Sigmoid colon (tissue), 3 donors: ENCODE measurements at regions not wholly inside any gene's neighbourhood (a gene's known extent, or its start where the extent isn't known, plus 50 kb on each side); places are given as distances from the start of the nearest gene placed in this dataset.

Experiments
- POLR2A ChIP-seq, 2 donors: fragments of 450-650 bp; IDR thresholded peaks; one replicate each; pipeline ENCODE4 v1.6.1; 2016; ENCODE audit warnings: antibody characterized with exemption in 2 of 2, mild to moderate bottlenecking in 2 of 2, moderate library complexity in 2 of 2
- TF ChIP-seq, protein P1 (sequence below), 4 experiments: fragments of 450-650 bp in 3 of 4; fragments of 200-600 bp in 1 of 4; IDR thresholded peaks; one replicate each; pipeline ENCODE4 v1.5.1; 2016 to 2019; ENCODE audit warnings: antibody characterized with exemption in 4 of 4, mild to moderate bottlenecking in 3 of 4, moderate library complexity in 2 of 4

GRCh38 chr15:46956456-46956855 is 760.8 kb upstream of the SEMA6D start:
- TF ChIP-seq POLR2A (IDR thresholded peaks at IDR 0.05), result no peak
- TF ChIP-seq, protein P1, sequence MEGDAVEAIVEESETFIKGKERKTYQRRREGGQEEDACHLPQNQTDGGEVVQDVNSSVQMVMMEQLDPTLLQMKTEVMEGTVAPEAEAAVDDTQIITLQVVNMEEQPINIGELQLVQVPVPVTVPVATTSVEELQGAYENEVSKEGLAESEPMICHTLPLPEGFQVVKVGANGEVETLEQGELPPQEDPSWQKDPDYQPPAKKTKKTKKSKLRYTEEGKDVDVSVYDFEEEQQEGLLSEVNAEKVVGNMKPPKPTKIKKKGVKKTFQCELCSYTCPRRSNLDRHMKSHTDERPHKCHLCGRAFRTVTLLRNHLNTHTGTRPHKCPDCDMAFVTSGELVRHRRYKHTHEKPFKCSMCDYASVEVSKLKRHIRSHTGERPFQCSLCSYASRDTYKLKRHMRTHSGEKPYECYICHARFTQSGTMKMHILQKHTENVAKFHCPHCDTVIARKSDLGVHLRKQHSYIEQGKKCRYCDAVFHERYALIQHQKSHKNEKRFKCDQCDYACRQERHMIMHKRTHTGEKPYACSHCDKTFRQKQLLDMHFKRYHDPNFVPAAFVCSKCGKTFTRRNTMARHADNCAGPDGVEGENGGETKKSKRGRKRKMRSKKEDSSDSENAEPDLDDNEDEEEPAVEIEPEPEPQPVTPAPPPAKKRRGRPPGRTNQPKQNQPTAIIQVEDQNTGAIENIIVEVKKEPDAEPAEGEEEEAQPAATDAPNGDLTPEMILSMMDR (IDR thresholded peaks at IDR 0.05), result no peak
